ENCODE measurements at regions not wholly inside any gene's neighbourhood (a gene's known extent, or its start where the extent isn't known, plus 50 kb on each side); places are given as distances from the start of the nearest gene placed in this dataset.

DNA sequence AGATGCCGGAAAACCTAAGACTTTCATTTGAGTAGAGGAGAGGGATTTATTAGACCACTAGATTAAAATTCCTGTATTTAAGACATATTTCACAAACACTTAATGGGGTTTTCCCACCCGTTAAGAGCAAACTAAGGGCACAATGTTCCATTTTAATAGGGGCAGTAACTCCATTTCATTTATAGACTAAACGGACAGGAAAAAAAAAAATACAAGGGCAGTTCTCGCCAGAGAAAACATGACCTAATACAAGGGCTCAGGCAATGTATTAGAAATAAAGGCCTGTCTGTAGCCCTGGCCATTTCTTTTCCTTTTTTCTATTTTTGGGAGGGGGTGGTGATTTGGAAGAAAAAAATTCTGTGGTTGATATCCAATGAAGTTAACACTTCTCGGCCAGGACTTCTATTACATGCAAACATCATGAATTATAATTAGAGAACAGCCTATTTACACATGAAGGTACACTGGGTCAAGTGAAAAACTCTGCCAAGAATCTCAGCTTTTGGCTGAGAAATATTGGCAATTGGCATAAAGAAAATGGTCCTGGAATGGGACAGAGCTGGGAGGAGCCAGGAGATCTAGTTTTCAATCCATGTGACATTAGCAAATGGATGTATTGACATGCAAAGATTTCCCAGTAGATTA is 641.1 kb upstream of the TBX3 start:
- Histone ChIP-seq H3K36me3 (ENCODE audit: control insufficient read depth in 2 of 2, insufficient read depth in 2 of 2, low read length in 1 of 2) (no peaks in the 10 kb centered on the region), H3K4me3 (ENCODE audit: low read depth in 1 of 2, low read length in 2 of 2) (no peak overlapping the region), H3K4me1 (ENCODE audit: control insufficient read depth in 2 of 2, insufficient read depth in 2 of 2, low read length in 1 of 2) (no peaks in the 10 kb centered on the region), H3K27ac (ENCODE audit: low read depth in 2 of 2, low read length in 1 of 2) (no peak overlapping the region), H3K9me3 (ENCODE audit: control insufficient read depth in 2 of 2, insufficient read depth in 1 of 2, low read depth in 1 of 2, low read length in 1 of 2) (no peaks in the 10 kb centered on the region), H3K27me3 (ENCODE audit: control insufficient read depth in 1 of 2, insufficient read depth in 2 of 2, low read length in 2 of 2) (no peaks in the 10 kb centered on the region)
- 44 to 57% methylated on average over 5 of the region's 5 CpGs for WGBS, 2 donors

DNA sequence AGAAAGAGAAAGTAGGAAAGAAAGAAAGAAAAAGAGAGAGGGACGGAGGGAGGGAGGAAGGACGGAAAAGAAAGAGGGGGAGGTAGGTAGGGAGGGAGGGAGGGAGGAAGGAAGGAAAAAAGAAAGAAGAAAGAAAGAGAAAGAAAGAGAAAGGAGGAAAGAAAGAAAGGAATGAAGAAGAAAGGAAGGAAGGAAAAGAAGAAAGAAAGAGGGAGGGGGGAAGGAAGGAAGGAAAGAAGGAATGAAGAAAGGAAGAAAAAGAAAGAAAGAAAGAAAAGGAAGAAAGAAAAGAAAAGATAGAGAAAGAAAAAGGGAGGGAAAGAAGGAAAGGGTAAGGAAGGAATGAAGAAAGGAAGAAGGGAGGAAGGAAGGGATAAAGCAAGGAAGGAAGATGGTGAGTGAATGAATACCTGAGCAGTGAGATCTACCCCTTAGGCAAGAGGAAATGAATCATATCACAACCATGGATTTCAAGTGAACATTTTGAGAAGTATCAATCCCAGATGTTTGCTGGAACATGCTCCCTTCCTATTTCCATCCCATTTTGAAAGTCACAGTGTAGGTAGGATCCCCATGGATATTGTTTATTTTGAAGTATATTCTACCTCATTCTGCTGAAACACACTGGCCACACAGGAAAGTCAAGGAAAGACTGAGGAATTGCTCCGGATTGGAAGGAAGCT is 639.4 kb upstream of the TBX3 start:
- Histone ChIP-seq H3K4me3 (ENCODE audit: low read depth in 1 of 2, low read length in 2 of 2) (no peak overlapping the region), H3K4me1 (ENCODE audit: control insufficient read depth in 2 of 2, insufficient read depth in 2 of 2, low read length in 1 of 2) (no peaks in the 10 kb centered on the region), H3K36me3 (ENCODE audit: control insufficient read depth in 2 of 2, insufficient read depth in 2 of 2, low read length in 1 of 2) (no peaks in the 10 kb centered on the region), H3K27ac (ENCODE audit: low read depth in 2 of 2, low read length in 1 of 2) (no peak overlapping the region), H3K27me3 (ENCODE audit: control insufficient read depth in 1 of 2, insufficient read depth in 2 of 2, low read length in 2 of 2) (no peaks in the 10 kb centered on the region), H3K9me3 (ENCODE audit: control insufficient read depth in 2 of 2, insufficient read depth in 1 of 2, low read depth in 1 of 2, low read length in 1 of 2) (no peaks in the 10 kb centered on the region)
- WGBS, 2 donors = 86 to 87% methylated on average over 3 of the region's 3 CpGs

DNA sequence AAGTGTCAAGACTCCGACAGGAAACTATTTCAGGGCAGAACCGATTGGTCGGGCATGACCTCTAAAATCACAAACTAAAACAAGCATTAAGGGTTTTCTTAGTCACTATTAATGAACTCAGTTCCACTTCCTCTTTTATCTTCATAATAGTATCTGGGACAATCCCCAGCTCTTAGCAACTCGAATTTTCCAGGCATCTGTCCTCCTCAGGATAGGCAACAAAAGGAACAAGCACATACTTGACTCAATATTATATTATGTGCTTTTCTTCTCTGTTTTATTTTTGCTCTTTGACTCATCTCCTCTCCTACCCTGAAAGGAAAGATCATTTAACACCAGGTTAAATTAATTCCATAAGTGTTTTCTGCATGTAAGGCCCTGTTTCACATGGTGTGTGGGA is 638.3 kb upstream of the TBX3 start:
- Histone ChIP-seq H3K36me3 (ENCODE audit: control insufficient read depth in 2 of 2, insufficient read depth in 2 of 2, low read length in 1 of 2) (no peaks in the 10 kb centered on the region), H3K4me3 (ENCODE audit: low read depth in 1 of 2, low read length in 2 of 2) (no peak overlapping the region), H3K27me3 (ENCODE audit: control insufficient read depth in 1 of 2, insufficient read depth in 2 of 2, low read length in 2 of 2) (no peaks in the 10 kb centered on the region), H3K4me1 (ENCODE audit: control insufficient read depth in 2 of 2, insufficient read depth in 2 of 2, low read length in 1 of 2) (no peaks in the 10 kb centered on the region), H3K9me3 (ENCODE audit: control insufficient read depth in 2 of 2, insufficient read depth in 1 of 2, low read depth in 1 of 2, low read length in 1 of 2) (no peaks in the 10 kb centered on the region), H3K27ac (ENCODE audit: low read depth in 2 of 2, low read length in 1 of 2) (no peak overlapping the region)
- 30 to 44% methylated on average over 4 of the region's 4 CpGs for WGBS, 2 donors

- H3K27ac ChIP-seq (ENCODE audit: low read depth in 2 of 2, low read length in 1 of 2) = no peak overlapping the region
- H3K9me3 ChIP-seq (ENCODE audit: control insufficient read depth in 2 of 2, insufficient read depth in 1 of 2, low read depth in 1 of 2, low read length in 1 of 2) = no peaks in the 10 kb centered on the region
- H3K36me3 ChIP-seq (ENCODE audit: control insufficient read depth in 2 of 2, insufficient read depth in 2 of 2, low read length in 1 of 2) = no peaks in the 10 kb centered on the region
- 69 to 75% methylated on average over 8 of the region's 8 CpGs for WGBS, 2 donors
- no peaks in the 10 kb centered on the region for H3K4me1 ChIP-seq (ENCODE audit: control insufficient read depth in 2 of 2, insufficient read depth in 2 of 2, low read length in 1 of 2)
- no peaks in the 10 kb centered on the region for H3K27me3 ChIP-seq (ENCODE audit: control insufficient read depth in 1 of 2, insufficient read depth in 2 of 2, low read length in 2 of 2)
- H3K4me3 ChIP-seq (ENCODE audit: low read depth in 1 of 2, low read length in 2 of 2) = no peak overlapping the region
Measured at GRCh38 chr12:115320967-115321366, 637.0 kb upstream of the TBX3 start.

DNA sequence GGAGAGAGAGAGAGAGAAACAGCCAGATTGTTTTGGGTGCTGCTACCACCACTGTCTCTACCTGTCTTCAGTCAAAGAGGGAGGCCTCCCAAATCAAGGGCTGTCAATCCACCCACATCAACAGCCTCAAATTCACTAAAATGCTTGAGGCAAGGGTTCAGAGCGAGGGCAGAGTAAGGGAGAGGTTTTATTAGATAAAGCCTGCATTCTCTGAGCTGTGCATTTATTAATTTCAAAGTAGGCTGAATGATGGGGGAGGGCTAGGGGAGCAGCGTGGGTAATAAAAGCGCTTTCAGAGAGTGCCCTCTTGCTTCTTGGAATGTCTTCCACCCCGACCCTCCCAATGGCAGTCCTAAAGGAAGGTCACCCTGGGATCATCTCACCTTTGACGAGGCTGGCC is 636.5 kb upstream of the TBX3 start:
- Histone ChIP-seq H3K27me3 (ENCODE audit: control insufficient read depth in 1 of 2, insufficient read depth in 2 of 2, low read length in 2 of 2) (no peaks in the 10 kb centered on the region), H3K4me1 (ENCODE audit: control insufficient read depth in 2 of 2, insufficient read depth in 2 of 2, low read length in 1 of 2) (no peaks in the 10 kb centered on the region), H3K9me3 (ENCODE audit: control insufficient read depth in 2 of 2, insufficient read depth in 1 of 2, low read depth in 1 of 2, low read length in 1 of 2) (no peaks in the 10 kb centered on the region), H3K36me3 (ENCODE audit: control insufficient read depth in 2 of 2, insufficient read depth in 2 of 2, low read length in 1 of 2) (no peaks in the 10 kb centered on the region), H3K27ac (ENCODE audit: low read depth in 2 of 2, low read length in 1 of 2) (no peak overlapping the region), H3K4me3 (ENCODE audit: low read depth in 1 of 2, low read length in 2 of 2) (no peak overlapping the region)
- 71 to 74% methylated on average over 5 of the region's 5 CpGs for WGBS, 2 donors

GRCh38 chr12:115319446-115320040 is 635.6 kb upstream of the TBX3 start:
- Histone ChIP-seq H3K4me1 (ENCODE audit: control insufficient read depth in 2 of 2, insufficient read depth in 2 of 2, low read length in 1 of 2) (no peaks in the 10 kb centered on the region), H3K36me3 (ENCODE audit: control insufficient read depth in 2 of 2, insufficient read depth in 2 of 2, low read length in 1 of 2) (no peaks in the 10 kb centered on the region), H3K27me3 (ENCODE audit: control insufficient read depth in 1 of 2, insufficient read depth in 2 of 2, low read length in 2 of 2) (no peaks in the 10 kb centered on the region), H3K4me3 (ENCODE audit: low read depth in 1 of 2, low read length in 2 of 2) (no peak overlapping the region), H3K27ac (ENCODE audit: low read depth in 2 of 2, low read length in 1 of 2) (no peak overlapping the region), H3K9me3 (ENCODE audit: control insufficient read depth in 2 of 2, insufficient read depth in 1 of 2, low read depth in 1 of 2, low read length in 1 of 2) (no peaks in the 10 kb centered on the region)
- WGBS, 2 donors = 82 to 84% methylated on average over 8 of the region's 8 CpGs

GRCh38 chr12:115313929-115314328 is 630.0 kb upstream of the TBX3 start:
- 33 to 39% methylated on average over 2 of the region's 2 CpGs for WGBS, 2 donors
- no peaks in the 10 kb centered on the region for H3K4me1 ChIP-seq (ENCODE audit: control insufficient read depth in 2 of 2, insufficient read depth in 2 of 2, low read length in 1 of 2)
- H3K36me3 ChIP-seq (ENCODE audit: control insufficient read depth in 2 of 2, insufficient read depth in 2 of 2, low read length in 1 of 2) = no peaks in the 10 kb centered on the region
- no peaks in the 10 kb centered on the region for H3K27me3 ChIP-seq (ENCODE audit: control insufficient read depth in 1 of 2, insufficient read depth in 2 of 2, low read length in 2 of 2)
- no peak overlapping the region for H3K27ac ChIP-seq (ENCODE audit: low read depth in 2 of 2, low read length in 1 of 2)
- no peak overlapping the region for H3K4me3 ChIP-seq (ENCODE audit: low read depth in 1 of 2, low read length in 2 of 2)
- H3K9me3 ChIP-seq (ENCODE audit: control insufficient read depth in 2 of 2, insufficient read depth in 1 of 2, low read depth in 1 of 2, low read length in 1 of 2) = no peaks in the 10 kb centered on the region

GRCh38 chr12:115312901-115313300 is 628.9 kb upstream of the TBX3 start:
- Histone ChIP-seq H3K27ac (ENCODE audit: low read depth in 2 of 2, low read length in 1 of 2) (no peak overlapping the region), H3K9me3 (ENCODE audit: control insufficient read depth in 2 of 2, insufficient read depth in 1 of 2, low read depth in 1 of 2, low read length in 1 of 2) (no peaks in the 10 kb centered on the region), H3K36me3 (ENCODE audit: control insufficient read depth in 2 of 2, insufficient read depth in 2 of 2, low read length in 1 of 2) (no peaks in the 10 kb centered on the region), H3K4me1 (ENCODE audit: control insufficient read depth in 2 of 2, insufficient read depth in 2 of 2, low read length in 1 of 2) (no peaks in the 10 kb centered on the region), H3K4me3 (ENCODE audit: low read depth in 1 of 2, low read length in 2 of 2) (no peak overlapping the region), H3K27me3 (ENCODE audit: control insufficient read depth in 1 of 2, insufficient read depth in 2 of 2, low read length in 2 of 2) (no peaks in the 10 kb centered on the region)
- 76 to 86% methylated on average over 3 of the region's 3 CpGs for WGBS, 2 donors

DNA sequence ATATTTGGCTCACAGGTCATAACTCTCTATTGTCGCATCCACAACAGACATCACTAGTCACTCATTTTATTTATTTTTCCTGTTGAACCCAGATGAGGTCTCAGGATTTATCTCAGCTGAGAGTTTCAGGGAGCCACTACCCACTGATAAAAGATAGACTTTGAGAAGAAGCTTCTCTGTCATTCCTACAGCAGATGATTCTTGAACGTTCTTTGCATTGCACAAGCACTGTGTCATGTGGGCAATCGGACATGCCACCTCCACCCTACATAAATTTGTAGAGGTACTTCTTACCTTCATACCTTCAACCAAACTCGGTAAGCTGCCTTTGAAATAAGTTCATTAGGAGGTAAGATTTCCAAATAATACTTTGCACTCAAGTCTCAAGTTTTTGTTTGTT is 627.9 kb upstream of the TBX3 start:
- Histone ChIP-seq H3K36me3 (ENCODE audit: control insufficient read depth in 2 of 2, insufficient read depth in 2 of 2, low read length in 1 of 2) (no peaks in the 10 kb centered on the region), H3K9me3 (ENCODE audit: control insufficient read depth in 2 of 2, insufficient read depth in 1 of 2, low read depth in 1 of 2, low read length in 1 of 2) (no peaks in the 10 kb centered on the region), H3K27me3 (ENCODE audit: control insufficient read depth in 1 of 2, insufficient read depth in 2 of 2, low read length in 2 of 2) (no peaks in the 10 kb centered on the region), H3K4me1 (ENCODE audit: control insufficient read depth in 2 of 2, insufficient read depth in 2 of 2, low read length in 1 of 2) (no peaks in the 10 kb centered on the region), H3K27ac (ENCODE audit: low read depth in 2 of 2, low read length in 1 of 2) (no peak overlapping the region), H3K4me3 (ENCODE audit: low read depth in 1 of 2, low read length in 2 of 2) (no peak overlapping the region)
- WGBS, 2 donors = 82 to 89% methylated on average over 4 of the region's 4 CpGs

GRCh38 chr12:115308918-115309317 is 624.9 kb upstream of the TBX3 start:
- H3K4me1 ChIP-seq (ENCODE audit: control insufficient read depth in 2 of 2, insufficient read depth in 2 of 2, low read length in 1 of 2) = no peaks in the 10 kb centered on the region
- WGBS, 2 donors = 81 to 93% methylated on average over 1 of the region's 1 CpG
- no peaks in the 10 kb centered on the region for H3K27me3 ChIP-seq (ENCODE audit: control insufficient read depth in 1 of 2, insufficient read depth in 2 of 2, low read length in 2 of 2)
- no peak overlapping the region for H3K27ac ChIP-seq (ENCODE audit: low read depth in 2 of 2, low read length in 1 of 2)
- no peaks in the 10 kb centered on the region for H3K36me3 ChIP-seq (ENCODE audit: control insufficient read depth in 2 of 2, insufficient read depth in 2 of 2, low read length in 1 of 2)
- no peaks in the 10 kb centered on the region for H3K9me3 ChIP-seq (ENCODE audit: control insufficient read depth in 2 of 2, insufficient read depth in 1 of 2, low read depth in 1 of 2, low read length in 1 of 2)
- H3K4me3 ChIP-seq (ENCODE audit: low read depth in 1 of 2, low read length in 2 of 2) = no peak overlapping the region
